ENCODE measurements at regions not wholly inside any gene's neighbourhood (a gene's known extent, or its start where the extent isn't known, plus 50 kb on each side); places are given as distances from the start of the nearest gene placed in this dataset.

- DNase-seq (ENCODE audit: low spot score) (no peak), ATAC-seq (ENCODE audit: low FRiP score) (no peak)
- no peak for TF ChIP-seq CTCF (IDR thresholded peaks at IDR 0.05)
These were observed 703.5 kb upstream of the SEMA3D start for GRCh38 chr7:85890244-85890811.

- no peak for DNase-seq (ENCODE audit: low spot score)
- ATAC-seq (ENCODE audit: low FRiP score) = no peak
- no peak for TF ChIP-seq CTCF (IDR thresholded peaks at IDR 0.05)
These were observed 700.3 kb upstream of the SEMA3D start for GRCh38 chr7:85887133-85887532.

GRCh38 chr7:85882335-85882734 lies 695.5 kb upstream of the SEMA3D start:
- ATAC-seq (ENCODE audit: low FRiP score) (no peak), DNase-seq (ENCODE audit: low spot score) (no peak)
- no peak for TF ChIP-seq CTCF (IDR thresholded peaks at IDR 0.05)

GRCh38 chr7:85875398-85875797 lies 688.5 kb upstream of the SEMA3D start:
- TF ChIP-seq CTCF (IDR thresholded peaks at IDR 0.05) = no peak
- no peak for ATAC-seq (ENCODE audit: low FRiP score)
- DNase-seq (ENCODE audit: low spot score) = no peak

- DNase-seq (ENCODE audit: low spot score) (no peak), ATAC-seq (ENCODE audit: low FRiP score) (no peak)
- no peak for TF ChIP-seq CTCF (IDR thresholded peaks at IDR 0.05)
These were observed 679.7 kb upstream of the SEMA3D start for GRCh38 chr7:85866540-85866939.

GRCh38 chr7:85851571-85852193 lies 664.8 kb upstream of the SEMA3D start:
- no peak for TF ChIP-seq CTCF (IDR thresholded peaks at IDR 0.05)
- DNase-seq (ENCODE audit: low spot score) (no peak), ATAC-seq (ENCODE audit: low FRiP score) (no peak)

GRCh38 chr7:85850381-85850780 lies 663.5 kb upstream of the SEMA3D start:
- no peak for ATAC-seq (ENCODE audit: low FRiP score)
- TF ChIP-seq CTCF (IDR thresholded peaks at IDR 0.05) = no peak
- no peak for DNase-seq (ENCODE audit: low spot score)
